Upper lobe of right lung (tissue), 1 donor: ENCODE measurements at regions not wholly inside any gene's neighbourhood (a gene's known extent, or its start where the extent isn't known, plus 50 kb on each side); places are given as distances from the start of the nearest gene placed in this dataset.
A peak's percentile ranks its signal among the peaks of the same experiment; 100 is the strongest.
"Not testable (repeated sequence)": the region's sequence is repeated elsewhere in the genome, so short reads cannot be mapped to it uniquely, and the experiment has no call there.

Source experiments
- ATAC-seq: fragments of 200-7000 bp; cut with Tn5 transposase; one replicate; pipeline ENCODE4 v1.9.1; 2020; ENCODE audit warnings: mild to moderate bottlenecking, moderate library complexity
- DNase-seq: peaks from one replicate; pipeline ENCODE4 v3.0.0-alpha.2; 2020
- H3K27ac ChIP-seq: fragments of 200-600 bp; one replicate; pipeline ENCODE4 v1.8.0; 2022
- H3K27me3 ChIP-seq: fragments of 200-600 bp; one replicate; pipeline ENCODE4 v1.8.0; 2022; ENCODE audit warnings: mild to moderate bottlenecking
- H3K36me3 ChIP-seq: fragments of 200-600 bp; one replicate; pipeline ENCODE4 v1.8.0; 2022
- H3K4me1 ChIP-seq: fragments of 200-600 bp; one replicate; pipeline ENCODE4 v1.8.0; 2022
- H3K4me3 ChIP-seq: fragments of 200-600 bp; one replicate; pipeline ENCODE4 v1.8.0; 2022; ENCODE audit warnings: mild to moderate bottlenecking
- H3K9me3 ChIP-seq: fragments of 200-600 bp; one replicate; pipeline ENCODE4 v1.8.0; 2022
- CTCF ChIP-seq: fragments of 200-600 bp; IDR thresholded peaks from one replicate; pipeline ENCODE4 v1.8.0; 2022; ENCODE audit warnings: antibody characterized with exemption
- intact Hi-C: fragments of 100-400 bp; cut with DNase I; formaldehyde crosslinking; loops from one replicate; pipeline ENCODE4 v1.11.0; 2022
- donor health status: DM: no; HTN: yes; CAD: no; lungs with severe emphysema.

- Histone ChIP-seq H3K27ac (peak overlapping the region; percentile 51), H3K4me1 (peaks cover 11% of the 10 kb centered on the region), H3K36me3 (peaks cover 16% of the 10 kb centered on the region)
- intact Hi-C loops, H3K9me3 ChIP-seq, H3K27me3 ChIP-seq, H3K4me3 ChIP-seq, DNase-seq: not testable (repeated sequence)
- TF ChIP-seq CTCF, result peak; percentile 61
- ATAC-seq, result peak; percentile 91
Measured at GRCh38 chr16:29114989-29115801, 130.3 kb downstream of the LAT start.

- no peak overlapping the region for H3K4me3 ChIP-seq
- peak overlapping the region; percentile 45 for H3K27ac ChIP-seq
- ATAC-seq, result no peak
- intact Hi-C loops, result no loop called here
- H3K36me3 ChIP-seq, result peaks cover 16% of the 10 kb centered on the region
- no peak for TF ChIP-seq CTCF
- peaks cover 11% of the 10 kb centered on the region for H3K4me1 ChIP-seq
- H3K27me3 ChIP-seq, result no peaks in the 10 kb centered on the region
- no peak for DNase-seq
- no peaks in the 10 kb centered on the region for H3K9me3 ChIP-seq
Measured at GRCh38 chr16:29114574-29114973, 129.7 kb downstream of the LAT start.

- DNase-seq, H3K27ac ChIP-seq, H3K9me3 ChIP-seq, H3K27me3 ChIP-seq, intact Hi-C loops, ATAC-seq, H3K4me3 ChIP-seq, H3K4me1 ChIP-seq: not testable (repeated sequence)
- peaks cover 16% of the 10 kb centered on the region for H3K36me3 ChIP-seq
Measured at GRCh38 chr16:29113446-29113845, 128.6 kb downstream of the LAT start.

- DNase-seq (no peak), ATAC-seq (no peak)
- no peak for TF ChIP-seq CTCF
- H3K27ac ChIP-seq, result no peak overlapping the region
- intact Hi-C loops, result no loop called here
- H3K9me3 ChIP-seq, result no peaks in the 10 kb centered on the region
- H3K27me3 ChIP-seq, result no peaks in the 10 kb centered on the region
- H3K4me1 ChIP-seq, result peaks cover 5% of the 10 kb centered on the region
- peaks cover 16% of the 10 kb centered on the region for H3K36me3 ChIP-seq
- H3K4me3 ChIP-seq, result no peak overlapping the region
Measured at GRCh38 chr16:29112755-29113347, 128.0 kb downstream of the LAT start.

- peaks cover 16% of the 10 kb centered on the region for H3K36me3 ChIP-seq
- H3K27me3 ChIP-seq, H3K4me1 ChIP-seq, ATAC-seq, H3K4me3 ChIP-seq, H3K9me3 ChIP-seq, intact Hi-C loops, H3K27ac ChIP-seq, DNase-seq: not testable (repeated sequence)
Measured at GRCh38 chr16:29111901-29112680, 127.2 kb downstream of the LAT start.

- Histone ChIP-seq H3K4me3 (no peak overlapping the region), H3K36me3 (peaks cover 16% of the 10 kb centered on the region), H3K4me1 (peaks cover 5% of the 10 kb centered on the region), H3K27me3 (no peaks in the 10 kb centered on the region), H3K9me3 (no peaks in the 10 kb centered on the region), H3K27ac (no peak overlapping the region)
- intact Hi-C loops, result no loop called here
- DNase-seq (no peak), ATAC-seq (no peak)
- no peak for TF ChIP-seq CTCF
Measured at GRCh38 chr16:29111421-29111820, 126.6 kb downstream of the LAT start.

GRCh38 chr16:29108625-29109169 is 123.8 kb downstream of the LAT start:
- intact Hi-C loops, result not testable (repeated sequence)
- ATAC-seq, result peak; percentile 27

More at GRCh38 chr16:29108625-29109169, 123.8 kb downstream of the LAT start:
- not testable (repeated sequence) for H3K4me1 ChIP-seq, DNase-seq, H3K9me3 ChIP-seq, H3K27ac ChIP-seq, H3K27me3 ChIP-seq, H3K4me3 ChIP-seq
- peaks cover 13% of the 10 kb centered on the region for H3K36me3 ChIP-seq
